H9 (cell line): ENCODE measurements at regions not wholly inside any gene's neighbourhood (a gene's known extent, or its start where the extent isn't known, plus 50 kb on each side); places are given as distances from the start of the nearest gene placed in this dataset.

Experiments
- DNase-seq: peaks from one replicate; pipeline ENCODE4 v3.0.0-alpha.2; 2017
- H2AFZ ChIP-seq: one replicate; pipeline ENCODE4 v1.6.1; 2013; ENCODE audit warnings: mild to moderate bottlenecking, low read length, control low read depth, moderate library complexity
- H2AK5ac ChIP-seq: 2 replicates; pipeline ENCODE4 v1.6.1; 2013; ENCODE audit warnings: low read length, control low read depth, mixed read lengths; ENCODE audit not compliant: insufficient read length
- H2BK120ac ChIP-seq: one replicate; pipeline ENCODE4 v1.6.1; 2013; ENCODE audit warnings: low read depth, mild to moderate bottlenecking, low read length, control low read depth, inconsistent platforms; ENCODE audit not compliant: poor library complexity, severe bottlenecking
- H2BK12ac ChIP-seq: 2 replicates; pipeline ENCODE4 v1.6.1; 2013; ENCODE audit warnings: low read length, control low read depth, mixed read lengths, low read depth; ENCODE audit not compliant: insufficient read length
- H2BK15ac ChIP-seq: 2 replicates; pipeline ENCODE4 v1.6.1; 2013; ENCODE audit warnings: low read depth, low read length, control low read depth
- H2BK20ac ChIP-seq: one replicate; pipeline ENCODE4 v1.6.1; 2013; ENCODE audit warnings: low read depth, mild to moderate bottlenecking, low read length, control low read depth, inconsistent platforms; ENCODE audit not compliant: poor library complexity, severe bottlenecking
- H2BK5ac ChIP-seq: 2 replicates; pipeline ENCODE4 v1.6.1; 2013; ENCODE audit warnings: low read length, control low read depth, mixed read lengths; ENCODE audit not compliant: insufficient read length
- H3K14ac ChIP-seq: 2 replicates; pipeline ENCODE4 v1.6.1; 2013; ENCODE audit warnings: low read length, control low read depth; ENCODE audit not compliant: insufficient read depth
- H3K18ac ChIP-seq: 2 replicates; pipeline ENCODE4 v1.6.1; 2013; ENCODE audit warnings: low read depth, mild to moderate bottlenecking, mixed read lengths, low read length, control low read depth; ENCODE audit not compliant: insufficient read length
- H3K23ac ChIP-seq: 2 replicates; pipeline ENCODE4 v1.6.1; 2013; ENCODE audit warnings: low read length, control low read depth, mixed read lengths, low read depth; ENCODE audit not compliant: insufficient read length
- H3K23me2 ChIP-seq: 2 replicates; pipeline ENCODE4 v1.6.1; 2013; ENCODE audit warnings: low read depth, mild to moderate bottlenecking, mixed read lengths, low read length, control low read depth; ENCODE audit not compliant: insufficient read length, poor library complexity, severe bottlenecking
- H3K27ac ChIP-seq: 2 replicates; pipeline ENCODE4 v1.5.1; 2013; ENCODE audit warnings: low read length, control low read depth, mixed read lengths, low read depth; ENCODE audit not compliant: insufficient read length
- H3K27me3 ChIP-seq: 2 replicates; pipeline ENCODE4 v1.6.1; 2013; ENCODE audit warnings: low read length, control low read depth, inconsistent platforms; ENCODE audit not compliant: insufficient read depth
- H3K4ac ChIP-seq: 2 replicates; pipeline ENCODE4 v1.6.1; 2013; ENCODE audit warnings: low read depth, mild to moderate bottlenecking, control low read depth, inconsistent platforms, low read length, moderate library complexity
- H3K4me1 ChIP-seq: 2 replicates; pipeline ENCODE4 v1.6.1; 2013; ENCODE audit warnings: low read length, control low read depth, inconsistent platforms; ENCODE audit not compliant: insufficient read depth
- H3K4me2 ChIP-seq: 2 replicates; pipeline ENCODE4 v1.6.1; 2013; ENCODE audit warnings: low read length, control low read depth, mixed read lengths; ENCODE audit not compliant: insufficient read length, insufficient read depth
- H3K56ac ChIP-seq: 2 replicates; pipeline ENCODE4 v1.6.1; 2013; ENCODE audit warnings: low read depth, mild to moderate bottlenecking, mixed read lengths, low read length, control low read depth; ENCODE audit not compliant: insufficient read length
- H3K79me1 ChIP-seq: 2 replicates; pipeline ENCODE4 v1.6.1; 2013; ENCODE audit warnings: low read depth, mild to moderate bottlenecking, moderate library complexity, low read length, control low read depth, inconsistent platforms; ENCODE audit not compliant: insufficient read depth, poor library complexity, severe bottlenecking
- H3K79me2 ChIP-seq: 2 replicates; pipeline ENCODE4 v1.6.1; 2013; ENCODE audit warnings: low read length, control low read depth, inconsistent platforms; ENCODE audit not compliant: insufficient read depth
- H3K9ac ChIP-seq: 2 replicates; pipeline ENCODE4 v1.6.1; 2013; ENCODE audit warnings: low read length, control low read depth, mixed read lengths; ENCODE audit not compliant: insufficient read length; ENCODE audit errors: extremely low read depth
- H3K9me3 ChIP-seq: one replicate; pipeline ENCODE4 v1.6.1; 2013; ENCODE audit warnings: low read depth, low read length, inconsistent platforms; ENCODE audit not compliant: control insufficient read depth
- H3T11ph ChIP-seq: one replicate; pipeline ENCODE4 v1.6.1; 2013; ENCODE audit warnings: mild to moderate bottlenecking, low read length, control low read depth, inconsistent platforms
- H4K20me1 ChIP-seq: one replicate; pipeline ENCODE4 v1.6.1; 2013; ENCODE audit not compliant: control insufficient read depth, insufficient read length, insufficient read depth
- H4K5ac ChIP-seq: 2 replicates; pipeline ENCODE4 v1.6.1; 2013; ENCODE audit warnings: low read depth, mild to moderate bottlenecking, mixed read lengths, low read length, control low read depth; ENCODE audit not compliant: insufficient read length
- H4K8ac ChIP-seq: replicated peaks from 2 replicates; pipeline ENCODE4 v1.6.1; 2013; ENCODE audit warnings: low read length, control low read depth, mixed read lengths, low read depth; ENCODE audit not compliant: insufficient read length
- H4K91ac ChIP-seq: 2 replicates; pipeline ENCODE4 v1.6.1; 2013; ENCODE audit warnings: low read depth, mild to moderate bottlenecking, moderate library complexity, mixed read lengths, low read length, control low read depth; ENCODE audit not compliant: insufficient read length
- H3K27ac Mint-ChIP-seq, 3 experiments: 2 replicates in 2 of 3; 3 replicates in 1 of 3; pipeline ENCODE4 v1.8.0; 2020 to 2021; ENCODE audit warnings: mixed read lengths in 3 of 3, mild to moderate bottlenecking in 1 of 3, moderate library complexity in 1 of 3
- H3K27me3 Mint-ChIP-seq: 2 replicates; pipeline ENCODE4 v1.8.0; 2021; ENCODE audit warnings: low read depth, mild to moderate bottlenecking, moderate library complexity, mixed read lengths
- H3K36me3 Mint-ChIP-seq, 3 experiments: 2 replicates in 2 of 3; 3 replicates in 1 of 3; pipeline ENCODE4 v1.8.0; 2020 to 2021; ENCODE audit warnings: low read depth in 3 of 3, mixed read lengths in 3 of 3; ENCODE audit not compliant: insufficient read depth in 1 of 3
- H3K4me1 Mint-ChIP-seq, 2 experiments: 2 replicates each; pipeline ENCODE4 v1.8.0; 2020; ENCODE audit warnings: mixed read lengths in 2 of 2
- H3K4me3 Mint-ChIP-seq, 2 experiments: 2 replicates in 1 of 2; 3 replicates in 1 of 2; pipeline ENCODE4 v1.8.0; 2020 to 2021; ENCODE audit warnings: mild to moderate bottlenecking in 2 of 2, mixed read lengths in 2 of 2, moderate library complexity in 1 of 2
- H3K9me3 Mint-ChIP-seq, 2 experiments: 2 replicates in 1 of 2; 3 replicates in 1 of 2; pipeline ENCODE4 v1.8.0; 2020; ENCODE audit warnings: mild to moderate bottlenecking in 2 of 2, mixed read lengths in 2 of 2, moderate library complexity in 1 of 2
- CTCF ChIP-seq: fragments of 200-600 bp; sonication (generic); conservative IDR thresholded peaks from 3 replicates; pipeline ENCODE4 v1.8.0; 2021; ENCODE audit warnings: antibody characterized with exemption, mild to moderate bottlenecking

- Histone ChIP-seq H4K8ac (no peak overlapping the region), H4K5ac (no peak overlapping the region), H2BK12ac (no peak overlapping the region), H3K14ac (no peak overlapping the region), H2AFZ (no peak overlapping the region), H3K27ac (no peak overlapping the region), H3K23ac (no peak overlapping the region), H3K27me3 (no peaks in the 10 kb centered on the region), H3T11ph (no peak overlapping the region), H2AK5ac (no peak overlapping the region), H2BK15ac (no peak overlapping the region), H2BK120ac (no peak overlapping the region), H3K23me2 (no peaks in the 10 kb centered on the region), H3K79me2 (no peaks in the 10 kb centered on the region), H3K56ac (no peak overlapping the region), H3K4me1 (no peaks in the 10 kb centered on the region), H3K4ac (no peak overlapping the region), H2BK5ac (no peak overlapping the region), H4K20me1 (no peaks in the 10 kb centered on the region), H2BK20ac (no peak overlapping the region), H4K91ac (no peak overlapping the region), H3K9me3 (peaks cover 9% of the 10 kb centered on the region), H3K79me1 (no peaks in the 10 kb centered on the region), H3K18ac (no peak overlapping the region), H3K9ac (no peak overlapping the region), H3K4me2 (no peak overlapping the region)
- H3K27ac Mint-ChIP-seq, result no peak overlapping the region
- H3K4me3 Mint-ChIP-seq, result no peak overlapping the region
- H3K36me3 Mint-ChIP-seq, result peaks cover 5 to 15% (median 9%) of the 10 kb centered on the region in 3 experiments; a peak in 6 of 7 replicates
- peaks cover 3% of the 10 kb centered on the region for H3K27me3 Mint-ChIP-seq
- no peak for DNase-seq
- peaks cover 5 to 13% of the 10 kb centered on the region in 2 experiments for H3K4me1 Mint-ChIP-seq
- no peak for TF ChIP-seq CTCF
- peaks cover 13 to 20% of the 10 kb centered on the region in 2 experiments for H3K9me3 Mint-ChIP-seq
Observed at GRCh38 chr2:38480617-38481016, 103.5 kb upstream of the ATL2 start.
